NB4 (cell line): ENCODE measurements at regions not wholly inside any gene's neighbourhood (a gene's known extent, or its start where the extent isn't known, plus 50 kb on each side); places are given as distances from the start of the nearest gene placed in this dataset.

Source experiments
- POLR2A ChIP-seq: IDR thresholded peaks from 2 replicates; pipeline ENCODE4 v1.6.1; 2011; ENCODE audit warnings: mild to moderate bottlenecking; ENCODE audit not compliant: insufficient read length; ENCODE audit errors: extremely low read depth
- TF ChIP-seq, protein P1 (sequence below): IDR thresholded peaks from one replicate; pipeline ENCODE4 v1.5.1; 2012; ENCODE audit warnings: low read depth, low read length

DNA sequence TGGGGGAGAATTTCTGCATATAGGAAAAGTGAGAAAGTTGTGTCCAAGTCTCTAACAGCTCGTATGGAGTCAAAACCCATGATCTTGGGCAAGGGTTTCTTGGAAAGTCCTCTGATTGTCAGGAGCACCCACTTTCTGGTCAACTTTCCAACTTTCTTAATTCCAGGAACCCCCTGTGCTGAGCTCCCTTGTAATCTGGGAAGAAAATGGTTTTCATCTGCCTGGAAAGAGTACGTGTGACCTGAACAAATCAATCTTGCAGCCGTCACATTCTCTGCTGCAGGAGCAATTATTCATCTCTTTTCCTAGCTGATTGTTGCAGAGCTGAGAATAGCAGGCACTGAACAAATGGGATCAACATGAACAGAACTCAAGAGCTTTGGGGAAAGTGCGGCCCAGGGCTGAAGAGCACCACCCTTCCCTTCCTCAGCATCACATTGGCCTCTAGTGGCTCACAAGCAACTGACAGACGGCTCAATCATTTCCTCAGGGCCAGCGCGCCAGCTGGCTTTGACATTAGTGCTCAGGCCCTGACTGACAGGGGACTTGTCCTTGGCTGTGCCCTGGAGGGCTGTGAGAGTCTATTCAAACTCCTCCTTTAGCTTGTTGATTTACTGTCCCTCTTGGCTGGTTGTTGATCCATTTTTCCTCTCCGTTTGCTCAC is 295.2 kb downstream of the HLX start:
- TF ChIP-seq, protein P1, sequence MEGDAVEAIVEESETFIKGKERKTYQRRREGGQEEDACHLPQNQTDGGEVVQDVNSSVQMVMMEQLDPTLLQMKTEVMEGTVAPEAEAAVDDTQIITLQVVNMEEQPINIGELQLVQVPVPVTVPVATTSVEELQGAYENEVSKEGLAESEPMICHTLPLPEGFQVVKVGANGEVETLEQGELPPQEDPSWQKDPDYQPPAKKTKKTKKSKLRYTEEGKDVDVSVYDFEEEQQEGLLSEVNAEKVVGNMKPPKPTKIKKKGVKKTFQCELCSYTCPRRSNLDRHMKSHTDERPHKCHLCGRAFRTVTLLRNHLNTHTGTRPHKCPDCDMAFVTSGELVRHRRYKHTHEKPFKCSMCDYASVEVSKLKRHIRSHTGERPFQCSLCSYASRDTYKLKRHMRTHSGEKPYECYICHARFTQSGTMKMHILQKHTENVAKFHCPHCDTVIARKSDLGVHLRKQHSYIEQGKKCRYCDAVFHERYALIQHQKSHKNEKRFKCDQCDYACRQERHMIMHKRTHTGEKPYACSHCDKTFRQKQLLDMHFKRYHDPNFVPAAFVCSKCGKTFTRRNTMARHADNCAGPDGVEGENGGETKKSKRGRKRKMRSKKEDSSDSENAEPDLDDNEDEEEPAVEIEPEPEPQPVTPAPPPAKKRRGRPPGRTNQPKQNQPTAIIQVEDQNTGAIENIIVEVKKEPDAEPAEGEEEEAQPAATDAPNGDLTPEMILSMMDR: no peak
- no peak for TF ChIP-seq POLR2A
